MM.1S (cell line): ENCODE measurements at regions not wholly inside any gene's neighbourhood (a gene's known extent, or its start where the extent isn't known, plus 50 kb on each side); places are given as distances from the start of the nearest gene placed in this dataset.

Experiments
- DNase-seq: peaks from one replicate; pipeline ENCODE4 v3.0.0-alpha.2; 2015
- H2AFZ ChIP-seq: fragments of 300-600 bp; sonication (generic); 2 replicates; pipeline ENCODE4 v1.6.0; 2016; ENCODE audit warnings: antibody characterized with exemption, low read length
- H3F3A ChIP-seq: fragments of 300-600 bp; sonication (generic); 2 replicates; pipeline ENCODE4 v1.6.1; 2016; ENCODE audit warnings: mild to moderate bottlenecking, antibody characterized with exemption, low read length, moderate library complexity, mixed read lengths; ENCODE audit not compliant: insufficient read depth
- H3K27ac ChIP-seq: fragments of 300-600 bp; sonication (generic); 2 replicates; pipeline ENCODE4 v1.5.1; 2016; ENCODE audit warnings: mild to moderate bottlenecking, low read length
- H3K27me3 ChIP-seq: fragments of 300-600 bp; sonication (generic); replicated peaks from 2 replicates; pipeline ENCODE4 v1.6.0; 2016; ENCODE audit warnings: low read length; ENCODE audit not compliant: insufficient read depth
- H3K36me3 ChIP-seq: fragments of 300-600 bp; sonication (generic); replicated peaks from 2 replicates; pipeline ENCODE4 v1.6.1; 2016; ENCODE audit warnings: mild to moderate bottlenecking, low read length, mixed read lengths; ENCODE audit not compliant: insufficient read depth
- H3K4me1 ChIP-seq: fragments of 300-600 bp; sonication (generic); 2 replicates; pipeline ENCODE4 v1.6.1; 2016; ENCODE audit warnings: low read length, mixed read lengths
- H3K4me2 ChIP-seq: fragments of 300-600 bp; sonication (generic); 2 replicates; pipeline ENCODE4 v1.6.0; 2016; ENCODE audit warnings: low read depth, low read length
- H3K4me3 ChIP-seq: fragments of 300-600 bp; sonication (generic); 2 replicates; pipeline ENCODE4 v1.5.1; 2016; ENCODE audit warnings: low read length, mixed read lengths
- H3K79me2 ChIP-seq: fragments of 300-600 bp; sonication (generic); 2 replicates; pipeline ENCODE4 v1.6.1; 2016; ENCODE audit warnings: mixed run types, low read length, mixed read lengths
- H3K9ac ChIP-seq: fragments of 300-600 bp; sonication (generic); 2 replicates; pipeline ENCODE4 v1.6.1; 2016; ENCODE audit warnings: low read length, mixed read lengths
- H3K9me2 ChIP-seq: fragments of 300-600 bp; sonication (generic); replicated peaks from 2 replicates; pipeline ENCODE4 v1.6.1; 2016; ENCODE audit warnings: mild to moderate bottlenecking, low read length, mixed read lengths; ENCODE audit not compliant: insufficient read depth
- H3K9me3 ChIP-seq: fragments of 300-600 bp; sonication (generic); replicated peaks from 2 replicates; pipeline ENCODE4 v1.6.1; 2016; ENCODE audit warnings: mild to moderate bottlenecking, low read length, mixed read lengths; ENCODE audit not compliant: insufficient read depth
- H4K20me1 ChIP-seq: fragments of 300-600 bp; sonication (generic); 2 replicates; pipeline ENCODE4 v1.6.1; 2016; ENCODE audit warnings: mild to moderate bottlenecking, low read length, moderate library complexity, mixed read lengths; ENCODE audit not compliant: insufficient read depth
- EZH2 ChIP-seq: fragments of 300-600 bp; sonication (generic); optimal IDR thresholded peaks from 2 replicates; pipeline ENCODE3; 2017; ENCODE audit warnings: low read depth, mild to moderate bottlenecking, antibody characterized with exemption, low read length, mixed read lengths
- EZH2phosphoT487 ChIP-seq: fragments of 300-600 bp; sonication (generic); IDR thresholded peaks from 2 replicates; pipeline ENCODE4 v1.6.1; 2018; ENCODE audit warnings: antibody characterized with exemption, low read length
- TF ChIP-seq, protein P1 (sequence below): fragments of 300-600 bp; sonication (generic); IDR thresholded peaks from 2 replicates; pipeline ENCODE4 v1.5.1; 2016; ENCODE audit warnings: antibody characterized with exemption, low read length, mixed read lengths

DNA sequence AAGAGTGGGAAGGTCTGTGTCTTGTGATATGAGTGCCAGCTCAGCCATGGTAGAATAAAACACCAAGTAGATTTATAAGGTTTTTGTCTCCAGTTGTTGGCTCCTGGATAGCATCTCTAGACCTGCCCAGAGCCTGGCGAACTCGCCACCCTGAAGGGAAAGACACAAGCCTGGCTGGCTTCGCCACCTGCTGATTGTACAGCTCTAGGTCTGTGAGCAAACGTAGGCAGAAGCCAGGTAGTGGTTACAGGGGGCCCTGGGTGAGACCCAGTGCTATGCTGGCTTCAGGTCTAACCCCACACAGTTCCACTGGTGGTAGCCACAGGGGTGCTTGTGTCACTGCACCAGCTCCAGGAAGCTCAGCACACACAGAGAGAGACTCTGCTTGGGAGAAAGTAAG, 100.5 kb downstream of the BLTP1 start:
- Histone ChIP-seq H3K36me3 (0 out of 2 replicates have a peak, but pooled peaks cover 3% of the 10 kb centered on the region), H3K27ac (no peak overlapping the region)

DNA sequence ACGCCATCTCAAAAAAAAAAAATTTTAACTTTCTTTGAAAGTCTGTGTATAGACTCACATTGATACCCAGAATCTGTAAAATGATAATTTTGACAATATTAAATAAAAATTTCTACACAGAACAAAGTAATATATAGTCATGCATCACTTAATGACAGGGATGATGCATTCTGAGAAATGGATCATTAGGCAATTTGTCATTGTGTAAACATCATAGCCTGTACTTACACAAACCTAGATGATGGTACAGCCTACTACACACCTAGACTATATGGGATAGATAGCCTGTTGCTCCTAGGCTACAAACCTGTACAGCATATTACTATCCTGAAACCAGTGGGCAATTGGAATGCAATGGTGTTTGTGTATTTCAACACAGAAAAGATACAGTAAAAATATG, 107.7 kb downstream of the BLTP1 start:
- Histone ChIP-seq H3K36me3 (0 out of 2 replicates have a peak, but pooled peaks cover 3% of the 10 kb centered on the region), H3K27me3 (no peaks in the 10 kb centered on the region), H3K4me1 (no peaks in the 10 kb centered on the region), H2AFZ (no peak overlapping the region), H3K9me2 (no peaks in the 10 kb centered on the region), H3K79me2 (no peaks in the 10 kb centered on the region), H4K20me1 (no peaks in the 10 kb centered on the region), H3F3A (no peaks in the 10 kb centered on the region), H3K4me2 (no peak overlapping the region), H3K9me3 (no peaks in the 10 kb centered on the region), H3K4me3 (no peak overlapping the region), H3K9ac (no peak overlapping the region), H3K27ac (no peak overlapping the region)
- TF ChIP-seq EZH2, result no peak
- TF ChIP-seq EZH2phosphoT487, result no peak
- TF ChIP-seq, protein P1, sequence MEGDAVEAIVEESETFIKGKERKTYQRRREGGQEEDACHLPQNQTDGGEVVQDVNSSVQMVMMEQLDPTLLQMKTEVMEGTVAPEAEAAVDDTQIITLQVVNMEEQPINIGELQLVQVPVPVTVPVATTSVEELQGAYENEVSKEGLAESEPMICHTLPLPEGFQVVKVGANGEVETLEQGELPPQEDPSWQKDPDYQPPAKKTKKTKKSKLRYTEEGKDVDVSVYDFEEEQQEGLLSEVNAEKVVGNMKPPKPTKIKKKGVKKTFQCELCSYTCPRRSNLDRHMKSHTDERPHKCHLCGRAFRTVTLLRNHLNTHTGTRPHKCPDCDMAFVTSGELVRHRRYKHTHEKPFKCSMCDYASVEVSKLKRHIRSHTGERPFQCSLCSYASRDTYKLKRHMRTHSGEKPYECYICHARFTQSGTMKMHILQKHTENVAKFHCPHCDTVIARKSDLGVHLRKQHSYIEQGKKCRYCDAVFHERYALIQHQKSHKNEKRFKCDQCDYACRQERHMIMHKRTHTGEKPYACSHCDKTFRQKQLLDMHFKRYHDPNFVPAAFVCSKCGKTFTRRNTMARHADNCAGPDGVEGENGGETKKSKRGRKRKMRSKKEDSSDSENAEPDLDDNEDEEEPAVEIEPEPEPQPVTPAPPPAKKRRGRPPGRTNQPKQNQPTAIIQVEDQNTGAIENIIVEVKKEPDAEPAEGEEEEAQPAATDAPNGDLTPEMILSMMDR, result no peak
- DNase-seq, result no peak

More for the DNA sequence above, 100.5 kb downstream of the BLTP1 start:
- no peaks in the 10 kb centered on the region for H3K9me2 ChIP-seq
- no peaks in the 10 kb centered on the region for H4K20me1 ChIP-seq
- no peak overlapping the region for H3K9ac ChIP-seq
- TF ChIP-seq, protein P1, result no peak
- no peak for TF ChIP-seq EZH2phosphoT487
- TF ChIP-seq EZH2, result no peak
- no peaks in the 10 kb centered on the region for H3F3A ChIP-seq
- no peaks in the 10 kb centered on the region for H3K9me3 ChIP-seq
- no peaks in the 10 kb centered on the region for H3K27me3 ChIP-seq
- H3K4me1 ChIP-seq, result no peaks in the 10 kb centered on the region
- H3K4me2 ChIP-seq, result no peak overlapping the region
- no peaks in the 10 kb centered on the region for H3K79me2 ChIP-seq
- no peak overlapping the region for H2AFZ ChIP-seq
- no peak for DNase-seq
- no peak overlapping the region for H3K4me3 ChIP-seq

DNA sequence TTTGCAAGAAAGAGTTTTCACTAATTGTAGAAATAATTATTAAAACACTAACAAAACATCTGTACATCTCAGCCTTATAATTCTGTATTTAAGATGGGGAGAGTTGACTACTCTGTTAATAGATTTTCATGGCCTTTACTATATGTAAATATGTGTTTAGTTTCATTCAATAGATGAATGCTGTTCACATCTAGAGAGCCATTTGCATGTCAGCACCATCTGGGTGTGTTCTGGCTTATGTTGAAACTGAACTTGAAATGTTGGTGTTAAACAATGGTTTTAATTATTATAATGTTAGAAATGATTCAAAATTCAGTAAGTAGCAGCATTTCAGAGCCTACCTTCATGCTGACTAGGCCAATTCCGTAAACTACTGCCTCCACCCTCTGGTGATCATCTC, 102.5 kb upstream of the ADAD1 start:
- Histone ChIP-seq H3K27me3 (no peaks in the 10 kb centered on the region), H3K79me2 (no peaks in the 10 kb centered on the region), H3K9ac (no peak overlapping the region), H3K9me2 (no peaks in the 10 kb centered on the region), H3K27ac (no peak overlapping the region), H3K4me1 (no peaks in the 10 kb centered on the region), H4K20me1 (no peaks in the 10 kb centered on the region), H3K36me3 (no peaks in the 10 kb centered on the region), H2AFZ (no peak overlapping the region), H3K4me3 (no peak overlapping the region), H3F3A (no peaks in the 10 kb centered on the region), H3K9me3 (no peaks in the 10 kb centered on the region), H3K4me2 (no peak overlapping the region)
- TF ChIP-seq, protein P1, result no peak
- TF ChIP-seq EZH2phosphoT487 (no peak), EZH2 (no peak)
- no peak for DNase-seq
